ENCODE measurements at regions not wholly inside any gene's neighbourhood (a gene's known extent, or its start where the extent isn't known, plus 50 kb on each side); places are given as distances from the start of the nearest gene placed in this dataset.

- no peak for DNase-seq
These were observed 919.3 kb downstream of the TUSC7 start for GRCh38 chr3:117628823-117629291.

GRCh38 chr3:117629505-117629904, 919.9 kb downstream of the TUSC7 start:
- DNase-seq, result no peak

- no peak for DNase-seq
These were observed 920.9 kb downstream of the TUSC7 start for GRCh38 chr3:117630469-117630868.

GRCh38 chr3:117630885-117631284, 921.3 kb downstream of the TUSC7 start:
- DNase-seq, result no peak

- DNase-seq, result no peak
These were observed 922.2 kb downstream of the TUSC7 start for GRCh38 chr3:117631781-117632180.

GRCh38 chr3:117632191-117632590, 922.6 kb downstream of the TUSC7 start:
- DNase-seq, result no peak

- no peak for DNase-seq
These were observed 923.6 kb downstream of the TUSC7 start for GRCh38 chr3:117633207-117633606.

- no peak for DNase-seq
These were observed 928.1 kb downstream of the TUSC7 start for GRCh38 chr3:117637666-117638065.

- DNase-seq, result no peak
These were observed 934.6 kb downstream of the TUSC7 start for GRCh38 chr3:117644203-117644602.

GRCh38 chr3:117645561-117646242, 936.1 kb downstream of the TUSC7 start:
- no peak for DNase-seq

- no peak for DNase-seq
These were observed 937.9 kb downstream of the TUSC7 start for GRCh38 chr3:117647435-117647834.

GRCh38 chr3:117651246-117651645, 941.7 kb downstream of the TUSC7 start:
- DNase-seq, result no peak

- DNase-seq, result no peak
These were observed 946.8 kb downstream of the TUSC7 start for GRCh38 chr3:117656391-117656790.

- DNase-seq, result no peak
These were observed 947.7 kb downstream of the TUSC7 start for GRCh38 chr3:117657278-117657677.

GRCh38 chr3:117660941-117661817, 951.6 kb downstream of the TUSC7 start:
- no peak for DNase-seq

- DNase-seq, result no peak
These were observed 952.2 kb downstream of the TUSC7 start for GRCh38 chr3:117661818-117662095.

- peak; percentile 8 for DNase-seq
These were observed 955.7 kb downstream of the TUSC7 start for GRCh38 chr3:117665296-117665695.

- DNase-seq, result no peak
These were observed 956.7 kb downstream of the TUSC7 start for GRCh38 chr3:117666325-117666724.

- DNase-seq, result no peak
These were observed 957.2 kb downstream of the TUSC7 start for GRCh38 chr3:117666812-117667211.

- DNase-seq, result no peak
These were observed 960.2 kb downstream of the TUSC7 start for GRCh38 chr3:117669774-117670173.

GRCh38 chr3:117671722-117672318, 962.2 kb downstream of the TUSC7 start:
- no peak for DNase-seq

GRCh38 chr3:117674321-117674720, 964.7 kb downstream of the TUSC7 start:
- DNase-seq, result no peak

- DNase-seq, result no peak
These were observed 972.0 kb downstream of the TUSC7 start for GRCh38 chr3:117681619-117682018.

GRCh38 chr3:117687096-117687495, 977.5 kb downstream of the TUSC7 start:
- no peak for DNase-seq

All from occipital lobe (tissue), 1 donor.